ENCODE measurements at regions not wholly inside any gene's neighbourhood (a gene's known extent, or its start where the extent isn't known, plus 50 kb on each side); places are given as distances from the start of the nearest gene placed in this dataset.

DNA sequence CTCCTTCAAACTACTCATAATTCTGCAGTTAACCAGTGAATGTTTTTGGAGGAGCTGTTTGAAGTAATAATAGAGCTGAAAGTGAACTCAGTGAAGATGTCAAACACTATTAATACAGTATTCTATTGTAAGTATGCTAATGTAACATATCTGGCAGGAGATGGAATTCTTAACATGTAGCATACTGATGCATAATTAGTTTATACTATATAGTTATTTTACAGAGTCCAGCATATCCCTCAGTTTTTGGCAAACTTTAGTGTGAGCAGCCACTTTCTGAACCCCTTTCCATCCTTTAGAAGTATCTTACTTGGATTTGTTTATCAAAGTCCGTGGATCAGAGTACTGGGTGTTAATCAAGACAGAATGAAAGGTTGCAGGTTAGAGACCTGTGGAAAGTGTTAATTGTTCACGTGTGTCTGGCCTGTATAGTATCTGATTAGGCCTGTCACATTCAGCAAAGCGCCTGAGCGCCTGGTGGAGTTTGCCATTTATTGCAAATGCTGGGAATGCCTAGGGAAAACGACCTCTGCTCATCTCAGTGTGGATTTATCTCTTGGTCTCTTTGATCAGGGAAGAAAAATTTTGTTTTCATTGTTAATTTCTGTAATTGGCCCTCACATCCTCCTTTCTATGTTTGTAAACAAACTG, 251.7 kb upstream of the MAD2L1 start:
- no peak for TF ChIP-seq POLR2A (IDR thresholded peaks at IDR 0.05)
- TF ChIP-seq, protein P1, sequence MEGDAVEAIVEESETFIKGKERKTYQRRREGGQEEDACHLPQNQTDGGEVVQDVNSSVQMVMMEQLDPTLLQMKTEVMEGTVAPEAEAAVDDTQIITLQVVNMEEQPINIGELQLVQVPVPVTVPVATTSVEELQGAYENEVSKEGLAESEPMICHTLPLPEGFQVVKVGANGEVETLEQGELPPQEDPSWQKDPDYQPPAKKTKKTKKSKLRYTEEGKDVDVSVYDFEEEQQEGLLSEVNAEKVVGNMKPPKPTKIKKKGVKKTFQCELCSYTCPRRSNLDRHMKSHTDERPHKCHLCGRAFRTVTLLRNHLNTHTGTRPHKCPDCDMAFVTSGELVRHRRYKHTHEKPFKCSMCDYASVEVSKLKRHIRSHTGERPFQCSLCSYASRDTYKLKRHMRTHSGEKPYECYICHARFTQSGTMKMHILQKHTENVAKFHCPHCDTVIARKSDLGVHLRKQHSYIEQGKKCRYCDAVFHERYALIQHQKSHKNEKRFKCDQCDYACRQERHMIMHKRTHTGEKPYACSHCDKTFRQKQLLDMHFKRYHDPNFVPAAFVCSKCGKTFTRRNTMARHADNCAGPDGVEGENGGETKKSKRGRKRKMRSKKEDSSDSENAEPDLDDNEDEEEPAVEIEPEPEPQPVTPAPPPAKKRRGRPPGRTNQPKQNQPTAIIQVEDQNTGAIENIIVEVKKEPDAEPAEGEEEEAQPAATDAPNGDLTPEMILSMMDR (IDR thresholded peaks at IDR 0.05): no peak
